Vagina (tissue), 2 donors: ENCODE measurements at regions not wholly inside any gene's neighbourhood (a gene's known extent, or its start where the extent isn't known, plus 50 kb on each side); places are given as distances from the start of the nearest gene placed in this dataset.

Experiments used
- DNase-seq, 2 donors: peaks; one replicate each; pipeline ENCODE4 v3.0.0-alpha.2; 2017; ENCODE audit errors: extremely low spot score in 2 of 2
- H3K27ac ChIP-seq: fragments of 200-600 bp; sonication (generic); one replicate; pipeline ENCODE4 v1.5.1; 2019
- H3K27me3 ChIP-seq: fragments of 200-600 bp; sonication (generic); one replicate; pipeline ENCODE4 v1.5.1; 2019
- H3K36me3 ChIP-seq, 2 donors: fragments of 200-600 bp; sonication (generic); one replicate each; pipeline ENCODE4 v1.5.1; 2017 to 2019
- H3K4me1 ChIP-seq: fragments of 200-600 bp; sonication (generic); one replicate; pipeline ENCODE4 v1.5.1; 2019
- H3K4me3 ChIP-seq, 2 donors: fragments of 200-600 bp; sonication (generic); 1 replicate in 1 of 2; 2 replicates in 1 of 2; pipeline ENCODE4 v1.5.1; 2016 to 2019
- H3K9me3 ChIP-seq: fragments of 200-600 bp; sonication (generic); one replicate; pipeline ENCODE4 v1.5.1; 2019
- POLR2A ChIP-seq, 2 donors: fragments of 450-650 bp; IDR thresholded peaks; one replicate each; pipeline ENCODE4 v1.6.1; 2017; ENCODE audit warnings: antibody characterized with exemption in 2 of 2, mild to moderate bottlenecking in 2 of 2, moderate library complexity in 2 of 2
- POLR2AphosphoS5 ChIP-seq, 2 donors: sonication (generic); formaldehyde crosslinking; IDR thresholded peaks; one replicate each; pipeline ENCODE4 v1.9.0; 2017; ENCODE audit warnings: antibody characterized with exemption in 2 of 2, mild to moderate bottlenecking in 2 of 2, low read depth in 1 of 2; ENCODE audit not compliant: insufficient read depth in 1 of 2
- intact Hi-C: fragments of 100-400 bp; cut with DNase I; formaldehyde crosslinking; loops from one replicate; pipeline ENCODE4 v1.15.1; 2023
- TF ChIP-seq, protein P1 (sequence below), 3 experiments: fragments of 450-650 bp in 2 of 3; fragments of 200-600 bp in 1 of 3; sonication (generic) in 1 of 3; IDR thresholded peaks; one replicate each; pipeline ENCODE4 v1.5.1; 2017 to 2019; ENCODE audit warnings: antibody characterized with exemption in 3 of 3, mild to moderate bottlenecking in 2 of 3, moderate library complexity in 2 of 3

- Histone ChIP-seq H3K27me3 (no peaks in the 10 kb centered on the region), H3K9me3 (no peaks in the 10 kb centered on the region), H3K4me3 (no peak overlapping the region), H3K36me3 (no peaks in the 10 kb centered on the region), H3K4me1 (peaks cover 13% of the 10 kb centered on the region), H3K27ac (no peak overlapping the region)
- intact Hi-C loops, result no loop called here
- DNase-seq, result no peak
- TF ChIP-seq POLR2AphosphoS5 (IDR thresholded peaks at IDR 0.05; ENCODE audit: insufficient read depth in 1 of 2, low read depth in 1 of 2) (no peak), POLR2A (IDR thresholded peaks at IDR 0.05) (no peak)
- TF ChIP-seq, protein P1, sequence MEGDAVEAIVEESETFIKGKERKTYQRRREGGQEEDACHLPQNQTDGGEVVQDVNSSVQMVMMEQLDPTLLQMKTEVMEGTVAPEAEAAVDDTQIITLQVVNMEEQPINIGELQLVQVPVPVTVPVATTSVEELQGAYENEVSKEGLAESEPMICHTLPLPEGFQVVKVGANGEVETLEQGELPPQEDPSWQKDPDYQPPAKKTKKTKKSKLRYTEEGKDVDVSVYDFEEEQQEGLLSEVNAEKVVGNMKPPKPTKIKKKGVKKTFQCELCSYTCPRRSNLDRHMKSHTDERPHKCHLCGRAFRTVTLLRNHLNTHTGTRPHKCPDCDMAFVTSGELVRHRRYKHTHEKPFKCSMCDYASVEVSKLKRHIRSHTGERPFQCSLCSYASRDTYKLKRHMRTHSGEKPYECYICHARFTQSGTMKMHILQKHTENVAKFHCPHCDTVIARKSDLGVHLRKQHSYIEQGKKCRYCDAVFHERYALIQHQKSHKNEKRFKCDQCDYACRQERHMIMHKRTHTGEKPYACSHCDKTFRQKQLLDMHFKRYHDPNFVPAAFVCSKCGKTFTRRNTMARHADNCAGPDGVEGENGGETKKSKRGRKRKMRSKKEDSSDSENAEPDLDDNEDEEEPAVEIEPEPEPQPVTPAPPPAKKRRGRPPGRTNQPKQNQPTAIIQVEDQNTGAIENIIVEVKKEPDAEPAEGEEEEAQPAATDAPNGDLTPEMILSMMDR (IDR thresholded peaks at IDR 0.05), result no peak
Observed at GRCh38 chr6:56694002-56694401, 51.3 kb upstream of the DST start.

DNA sequence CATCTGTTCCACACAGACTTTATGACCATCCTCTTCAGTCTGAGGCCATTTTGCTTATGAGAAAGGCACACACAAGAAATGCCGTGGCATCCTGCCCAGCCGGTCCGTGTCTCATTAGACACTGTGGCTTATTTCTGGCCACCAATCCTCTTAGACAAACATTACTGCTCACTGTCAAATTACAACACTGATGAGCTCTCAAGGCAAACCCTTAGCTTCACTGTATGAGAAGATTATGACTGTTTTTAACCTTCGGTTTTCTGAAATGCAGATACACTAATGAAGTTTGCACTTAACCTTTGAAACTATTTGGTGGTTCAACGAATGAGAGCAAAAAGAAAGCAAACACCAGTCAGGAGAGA lies 50.5 kb upstream of the DST start:
- TF ChIP-seq, protein P1 (IDR thresholded peaks at IDR 0.05), result no peak
- TF ChIP-seq POLR2AphosphoS5 (IDR thresholded peaks at IDR 0.05; ENCODE audit: insufficient read depth in 1 of 2, low read depth in 1 of 2) (no peak), POLR2A (IDR thresholded peaks at IDR 0.05) (no peak)
- intact Hi-C loops, result no loop called here
- H3K4me3 ChIP-seq, result peak overlapping the region in 1 of 2 donors; percentile 27
- H3K27me3 ChIP-seq, result no peaks in the 10 kb centered on the region
- no peaks in the 10 kb centered on the region for H3K36me3 ChIP-seq
- peak overlapping the region; percentile 71 for H3K27ac ChIP-seq
- no peaks in the 10 kb centered on the region for H3K9me3 ChIP-seq
- DNase-seq, result no peak
- H3K4me1 ChIP-seq, result peaks cover 13% of the 10 kb centered on the region

DNA sequence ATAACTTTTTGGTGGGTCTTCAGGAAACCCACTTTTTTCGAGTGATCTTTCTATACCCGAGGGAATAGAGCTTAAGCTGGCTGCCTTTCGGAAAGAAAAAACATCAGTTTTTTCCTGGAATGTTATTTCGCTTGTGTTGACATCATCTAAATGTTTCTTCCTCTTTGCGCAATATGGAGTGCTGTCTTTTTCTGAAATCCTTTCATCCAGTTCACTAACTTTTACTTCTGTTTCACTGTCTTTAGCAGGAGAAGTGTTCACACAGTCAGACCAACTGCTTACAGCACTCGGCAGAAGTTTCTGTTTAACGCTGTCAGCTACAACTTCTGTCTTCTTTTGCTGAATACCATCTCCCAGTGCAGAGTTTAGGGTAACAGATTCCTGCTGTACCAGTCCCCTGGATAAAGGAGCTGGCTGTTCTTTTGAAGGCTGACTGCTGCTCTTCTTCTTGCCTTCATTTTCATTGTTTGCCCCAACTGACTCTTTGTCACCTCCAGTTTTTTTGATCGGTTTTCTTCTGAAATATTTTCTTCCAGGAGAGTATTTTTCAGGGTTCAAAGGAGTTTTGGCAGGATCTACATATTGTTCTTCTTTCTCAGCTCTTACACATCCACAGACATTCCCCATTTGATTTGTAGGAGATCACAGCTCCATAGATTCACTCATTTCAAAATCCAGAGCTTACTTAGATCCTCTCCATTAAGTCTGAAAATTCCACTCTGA lies 50.0 kb upstream of the DST start:
- intact Hi-C loops, result no loop called here
- H3K4me1 ChIP-seq, result peaks cover 15% of the 10 kb centered on the region

More for the DNA sequence above, 50.0 kb upstream of the DST start:
- no peaks in the 10 kb centered on the region for H3K9me3 ChIP-seq
- no peaks in the 10 kb centered on the region for H3K36me3 ChIP-seq
- H3K27ac ChIP-seq, result peak overlapping the region; percentile 71
- H3K27me3 ChIP-seq, result no peaks in the 10 kb centered on the region
- peak overlapping the region in 1 of 2 donors; percentile 27 for H3K4me3 ChIP-seq
- TF ChIP-seq, protein P1 (IDR thresholded peaks at IDR 0.05), result no peak
- TF ChIP-seq POLR2A (IDR thresholded peaks at IDR 0.05) (no peak), POLR2AphosphoS5 (IDR thresholded peaks at IDR 0.05; ENCODE audit: insufficient read depth in 1 of 2, low read depth in 1 of 2) (no peak)
- no peak for DNase-seq
